HG03439 (cell line): ENCODE measurements at regions not wholly inside any gene's neighbourhood (a gene's known extent, or its start where the extent isn't known, plus 50 kb on each side); places are given as distances from the start of the nearest gene placed in this dataset.

Experiments
- ATAC-seq: cut with Tn5 transposase; IDR thresholded peaks from one replicate; pipeline ENCODE4 v1.9.1; 2021; ENCODE audit warnings: mild to moderate bottlenecking, moderate library complexity; ENCODE audit not compliant: unreplicated experiment

- no peak for ATAC-seq
These were observed 129.6 kb upstream of the MKLN1 start for GRCh38 chr7:131197920-131198615.

GRCh38 chr7:131202451-131202850 is 125.2 kb upstream of the MKLN1 start:
- no peak for ATAC-seq

GRCh38 chr7:131203291-131203976 is 124.2 kb upstream of the MKLN1 start:
- ATAC-seq, result no peak

- no peak for ATAC-seq
These were observed 118.9 kb upstream of the MKLN1 start for GRCh38 chr7:131208777-131209176.

GRCh38 chr7:131210618-131211017 is 117.1 kb upstream of the MKLN1 start:
- no peak for ATAC-seq

GRCh38 chr7:131211500-131211899 is 116.2 kb upstream of the MKLN1 start:
- no peak for ATAC-seq

- ATAC-seq, result no peak
These were observed 115.6 kb upstream of the MKLN1 start for GRCh38 chr7:131212114-131212513.

GRCh38 chr7:131218727-131219128 is 108.9 kb upstream of the MKLN1 start:
- ATAC-seq, result no peak

GRCh38 chr7:131219312-131220041 is 108.2 kb upstream of the MKLN1 start:
- ATAC-seq, result no peak

- no peak for ATAC-seq
These were observed 106.6 kb upstream of the MKLN1 start for GRCh38 chr7:131221061-131221460.

GRCh38 chr7:131222171-131222570 is 105.5 kb upstream of the MKLN1 start:
- ATAC-seq, result no peak

GRCh38 chr7:131223151-131223550 is 104.5 kb upstream of the MKLN1 start:
- ATAC-seq, result no peak

- no peak for ATAC-seq
These were observed 102.7 kb upstream of the MKLN1 start for GRCh38 chr7:131224996-131225395.

GRCh38 chr7:131225619-131226513 is 101.8 kb upstream of the MKLN1 start:
- no peak for ATAC-seq

- no peak for ATAC-seq
These were observed 101.2 kb upstream of the MKLN1 start for GRCh38 chr7:131226514-131226865.

GRCh38 chr7:131231381-131232220 is 96.1 kb upstream of the MKLN1 start:
- ATAC-seq, result peak; percentile 87

- no peak for ATAC-seq
These were observed 94.9 kb upstream of the MKLN1 start for GRCh38 chr7:131232768-131233167.

GRCh38 chr7:131233193-131233592 is 94.5 kb upstream of the MKLN1 start:
- ATAC-seq, result no peak

- no peak for ATAC-seq
These were observed 92.8 kb upstream of the MKLN1 start for GRCh38 chr7:131234719-131235488.
